ENCODE measurements at regions not wholly inside any gene's neighbourhood (a gene's known extent, or its start where the extent isn't known, plus 50 kb on each side); places are given as distances from the start of the nearest gene placed in this dataset.

DNA sequence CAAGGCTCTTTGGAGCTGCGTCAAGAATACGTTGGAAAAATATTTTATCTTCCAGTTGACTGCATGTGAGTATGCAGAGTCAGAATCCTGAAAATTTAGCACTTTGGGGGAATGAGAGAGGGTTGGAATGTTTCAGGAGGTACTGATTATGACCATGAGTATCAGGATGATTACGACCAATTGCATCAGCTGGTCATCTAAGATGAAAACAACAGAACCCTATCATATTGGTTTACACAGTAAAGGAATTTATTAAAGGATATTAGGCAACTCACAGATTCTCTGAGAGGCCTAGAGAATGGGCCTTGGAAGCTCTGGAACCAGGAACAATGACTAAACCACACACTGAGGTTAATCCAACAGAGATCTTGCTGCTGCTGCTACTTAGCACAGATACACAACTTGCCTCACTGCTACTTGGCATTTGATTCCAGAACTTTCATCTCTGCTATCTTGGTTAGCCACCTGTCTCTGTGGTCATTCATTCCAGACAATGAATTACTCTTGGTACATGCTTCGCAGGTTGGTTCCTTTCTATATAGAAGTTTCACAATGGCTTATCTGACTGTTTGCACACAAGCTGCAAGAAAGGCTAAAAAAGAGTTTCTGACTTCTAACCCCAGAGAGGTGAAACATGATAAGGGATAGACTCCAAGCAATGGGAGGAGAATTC, 68.0 kb upstream of the CTTNBP2 start:
- Histone ChIP-seq H3K4me3 (ENCODE audit: low read length in 2 of 2) (no peak overlapping the region), H3K79me1 (ENCODE audit: low read depth, low read length) (no peaks in the 10 kb centered on the region), H2BK120ac (ENCODE audit: low read depth, low read length) (no peak overlapping the region), H3K4me2 (ENCODE audit: insufficient read depth, low read length, poor library complexity, severe bottlenecking) (no peak overlapping the region), H2BK12ac (ENCODE audit: low read length) (no peak overlapping the region), H3K14ac (ENCODE audit: low read length) (no peak overlapping the region), H3K9me3 (replicated peaks in 1 of 2; ENCODE audit: control insufficient read depth in 2 of 2, insufficient read depth in 1 of 2, low read depth in 1 of 2, low read length in 2 of 2) (no peaks in the 10 kb centered on the region), H4K91ac (ENCODE audit: low read depth, low read length, poor library complexity) (no peak overlapping the region), H2AK5ac (ENCODE audit: low read depth, low read length) (no peak overlapping the region), H2BK15ac (ENCODE audit: low read length) (no peak overlapping the region), H4K8ac (ENCODE audit: low read depth, low read length) (no peak overlapping the region), H2AFZ (ENCODE audit: low read length) (no peak overlapping the region), H3K4me1 (ENCODE audit: control insufficient read depth in 2 of 2, insufficient read depth in 1 of 2, low read depth in 1 of 2, low read length in 2 of 2) (no peaks in the 10 kb centered on the region), H2BK5ac (ENCODE audit: low read length) (no peak overlapping the region), H3K23ac (ENCODE audit: low read depth, low read length, poor library complexity) (no peak overlapping the region), H3K27ac (replicated peaks; ENCODE audit: low read length) (no peak overlapping the region), H3K9ac (ENCODE audit: low read depth, low read length, poor library complexity) (no peak overlapping the region), H3K4ac (ENCODE audit: low read length) (no peak overlapping the region), H3K36me3 (replicated peaks in 1 of 2; ENCODE audit: control insufficient read depth in 2 of 2, insufficient read depth in 2 of 2, low read length in 2 of 2) (no peaks in the 10 kb centered on the region), H3K27me3 (ENCODE audit: control insufficient read depth in 3 of 3, insufficient read depth in 3 of 3, low read depth in 1 of 3, low read length in 3 of 3) (no peaks in the 10 kb centered on the region), H3K18ac (ENCODE audit: low read length) (no peak overlapping the region)
- no CpG with 5 or more reads among the region's 4 CpGs for WGBS, 2 donors (ENCODE audit: extremely low coverage in 2 of 2, insufficient read length in 2 of 2, insufficient replicate concordance in 1 of 2)
- no peak for DNase-seq (ENCODE audit: low spot score)

DNA sequence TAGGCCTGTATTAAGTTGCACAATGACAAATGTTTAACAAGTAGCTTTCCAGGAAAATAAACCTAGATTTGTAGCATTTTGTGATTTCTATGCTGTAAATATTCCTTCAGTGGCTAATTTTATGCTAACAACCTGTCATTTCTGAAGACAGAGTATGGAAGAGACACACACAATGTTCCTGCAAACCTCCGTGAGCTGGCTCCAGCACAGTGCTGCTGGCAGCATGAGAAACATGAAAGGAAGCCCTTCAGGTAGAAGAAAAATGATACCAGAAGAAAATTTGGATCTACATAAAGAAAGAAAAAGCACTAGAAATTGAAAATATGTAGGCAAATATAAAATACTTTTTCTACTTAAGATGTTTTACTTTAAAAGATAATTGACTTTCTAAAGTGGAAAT, 69.5 kb upstream of the CTTNBP2 start:
- H3K9me3 ChIP-seq (replicated peaks in 1 of 2; ENCODE audit: control insufficient read depth in 2 of 2, insufficient read depth in 1 of 2, low read depth in 1 of 2, low read length in 2 of 2), result no peaks in the 10 kb centered on the region
- H3K27me3 ChIP-seq (ENCODE audit: control insufficient read depth in 3 of 3, insufficient read depth in 3 of 3, low read depth in 1 of 3, low read length in 3 of 3), result no peaks in the 10 kb centered on the region
- H2BK120ac ChIP-seq (ENCODE audit: low read depth, low read length), result no peak overlapping the region
- H3K9ac ChIP-seq (ENCODE audit: low read depth, low read length, poor library complexity), result no peak overlapping the region
- no peak overlapping the region for H3K23ac ChIP-seq (ENCODE audit: low read depth, low read length, poor library complexity)
- H3K27ac ChIP-seq (replicated peaks; ENCODE audit: low read length), result no peak overlapping the region
- WGBS, 2 donors (ENCODE audit: extremely low coverage in 2 of 2, insufficient read length in 2 of 2, insufficient replicate concordance in 1 of 2), result no CpG with 5 or more reads among the region's 1 CpG
- DNase-seq (ENCODE audit: low spot score), result no peak
- H2BK15ac ChIP-seq (ENCODE audit: low read length), result no peak overlapping the region
- H3K4me1 ChIP-seq (ENCODE audit: control insufficient read depth in 2 of 2, insufficient read depth in 1 of 2, low read depth in 1 of 2, low read length in 2 of 2), result no peaks in the 10 kb centered on the region
- H2BK12ac ChIP-seq (ENCODE audit: low read length), result no peak overlapping the region
- H3K79me1 ChIP-seq (ENCODE audit: low read depth, low read length), result no peaks in the 10 kb centered on the region
- no peak overlapping the region for H3K4me2 ChIP-seq (ENCODE audit: insufficient read depth, low read length, poor library complexity, severe bottlenecking)
- no peak overlapping the region for H2AFZ ChIP-seq (ENCODE audit: low read length)
- H3K18ac ChIP-seq (ENCODE audit: low read length), result no peak overlapping the region
- no peak overlapping the region for H4K91ac ChIP-seq (ENCODE audit: low read depth, low read length, poor library complexity)
- no peak overlapping the region for H2AK5ac ChIP-seq (ENCODE audit: low read depth, low read length)
- H2BK5ac ChIP-seq (ENCODE audit: low read length), result no peak overlapping the region
- no peak overlapping the region for H3K4me3 ChIP-seq (ENCODE audit: low read length in 2 of 2)
- no peak overlapping the region for H3K14ac ChIP-seq (ENCODE audit: low read length)
- no peak overlapping the region for H4K8ac ChIP-seq (ENCODE audit: low read depth, low read length)
- no peaks in the 10 kb centered on the region for H3K36me3 ChIP-seq (replicated peaks in 1 of 2; ENCODE audit: control insufficient read depth in 2 of 2, insufficient read depth in 2 of 2, low read length in 2 of 2)
- H3K4ac ChIP-seq (ENCODE audit: low read length), result no peak overlapping the region

DNA sequence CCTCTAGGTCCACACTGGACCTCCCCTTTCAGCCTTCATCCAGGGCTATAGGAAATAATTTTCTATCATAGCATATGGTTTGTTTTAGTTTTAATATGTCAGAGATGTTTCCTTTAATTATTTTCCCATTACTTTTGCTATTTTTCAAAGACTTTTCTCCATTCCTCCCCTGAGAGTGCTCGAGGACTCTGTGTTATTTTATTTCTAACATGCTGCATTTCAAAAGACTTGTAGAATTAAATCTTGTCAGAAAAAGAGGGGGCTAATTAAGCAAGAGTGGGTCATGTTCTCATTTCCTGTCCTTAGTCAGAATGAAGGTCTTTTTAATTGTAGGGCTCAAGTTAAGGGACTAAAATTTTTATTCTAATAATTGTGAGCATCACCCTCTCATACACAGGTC, 71.6 kb upstream of the CTTNBP2 start:
- Histone ChIP-seq H2BK120ac (ENCODE audit: low read depth, low read length) (no peak overlapping the region), H2BK12ac (ENCODE audit: low read length) (no peak overlapping the region), H2BK15ac (ENCODE audit: low read length) (no peak overlapping the region), H3K36me3 (replicated peaks in 1 of 2; ENCODE audit: control insufficient read depth in 2 of 2, insufficient read depth in 2 of 2, low read length in 2 of 2) (no peaks in the 10 kb centered on the region), H3K4me2 (ENCODE audit: insufficient read depth, low read length, poor library complexity, severe bottlenecking) (no peak overlapping the region), H3K14ac (ENCODE audit: low read length) (no peak overlapping the region), H3K18ac (ENCODE audit: low read length) (no peak overlapping the region), H3K4me1 (ENCODE audit: control insufficient read depth in 2 of 2, insufficient read depth in 1 of 2, low read depth in 1 of 2, low read length in 2 of 2) (no peaks in the 10 kb centered on the region), H2BK5ac (ENCODE audit: low read length) (no peak overlapping the region), H2AK5ac (ENCODE audit: low read depth, low read length) (no peak overlapping the region), H3K79me1 (ENCODE audit: low read depth, low read length) (no peaks in the 10 kb centered on the region), H2AFZ (ENCODE audit: low read length) (no peak overlapping the region), H3K23ac (ENCODE audit: low read depth, low read length, poor library complexity) (no peak overlapping the region), H4K8ac (ENCODE audit: low read depth, low read length) (no peak overlapping the region), H3K9me3 (replicated peaks in 1 of 2; ENCODE audit: control insufficient read depth in 2 of 2, insufficient read depth in 1 of 2, low read depth in 1 of 2, low read length in 2 of 2) (no peaks in the 10 kb centered on the region), H4K91ac (ENCODE audit: low read depth, low read length, poor library complexity) (no peak overlapping the region), H3K27ac (replicated peaks; ENCODE audit: low read length) (no peak overlapping the region), H3K9ac (ENCODE audit: low read depth, low read length, poor library complexity) (no peak overlapping the region), H3K4me3 (ENCODE audit: low read length in 2 of 2) (no peak overlapping the region), H3K4ac (ENCODE audit: low read length) (no peak overlapping the region), H3K27me3 (ENCODE audit: control insufficient read depth in 3 of 3, insufficient read depth in 3 of 3, low read depth in 1 of 3, low read length in 3 of 3) (no peaks in the 10 kb centered on the region)
- no CpG with 5 or more reads among the region's 1 CpG for WGBS, 2 donors (ENCODE audit: extremely low coverage in 2 of 2, insufficient read length in 2 of 2, insufficient replicate concordance in 1 of 2)
- DNase-seq (ENCODE audit: low spot score), result no peak

DNA sequence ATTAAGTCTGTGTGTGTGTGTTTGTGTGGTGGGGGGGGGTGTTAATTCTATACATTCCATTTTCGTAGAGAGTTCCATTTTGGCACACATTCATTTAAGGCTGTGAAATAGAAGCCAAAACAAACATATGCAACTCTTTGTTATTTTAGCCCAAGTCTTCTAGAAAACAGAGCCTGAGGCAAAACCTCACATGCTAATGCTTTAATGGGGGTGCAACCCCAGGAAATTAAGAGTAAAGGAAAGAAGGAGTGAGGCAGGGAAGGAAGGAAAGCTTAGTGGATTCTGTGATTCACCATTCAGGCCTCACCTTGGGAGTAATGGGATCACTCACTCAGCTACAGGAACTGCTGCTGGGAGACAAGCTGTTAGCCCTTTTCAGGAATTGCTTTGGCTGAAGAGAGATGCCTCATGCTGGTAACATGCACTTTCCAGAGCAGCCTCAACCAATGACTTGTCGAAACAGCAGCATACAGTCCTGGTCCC, 73.0 kb upstream of the CTTNBP2 start:
- H3K4ac ChIP-seq (ENCODE audit: low read length), result no peak overlapping the region
- no peaks in the 10 kb centered on the region for H3K79me1 ChIP-seq (ENCODE audit: low read depth, low read length)
- H3K4me3 ChIP-seq (ENCODE audit: low read length in 2 of 2), result no peak overlapping the region
- no CpG with 5 or more reads among the region's 2 CpGs for WGBS, 2 donors (ENCODE audit: extremely low coverage in 2 of 2, insufficient read length in 2 of 2, insufficient replicate concordance in 1 of 2)
- no peak overlapping the region for H4K91ac ChIP-seq (ENCODE audit: low read depth, low read length, poor library complexity)
- H2BK12ac ChIP-seq (ENCODE audit: low read length), result no peak overlapping the region
- DNase-seq (ENCODE audit: low spot score), result no peak
- H2BK15ac ChIP-seq (ENCODE audit: low read length), result no peak overlapping the region
- H3K14ac ChIP-seq (ENCODE audit: low read length), result no peak overlapping the region
- H3K27ac ChIP-seq (replicated peaks; ENCODE audit: low read length), result no peak overlapping the region
- H3K18ac ChIP-seq (ENCODE audit: low read length), result no peak overlapping the region
- no peak overlapping the region for H3K23ac ChIP-seq (ENCODE audit: low read depth, low read length, poor library complexity)
- H2AK5ac ChIP-seq (ENCODE audit: low read depth, low read length), result no peak overlapping the region
- no peaks in the 10 kb centered on the region for H3K27me3 ChIP-seq (ENCODE audit: control insufficient read depth in 3 of 3, insufficient read depth in 3 of 3, low read depth in 1 of 3, low read length in 3 of 3)
- H2AFZ ChIP-seq (ENCODE audit: low read length), result no peak overlapping the region
- no peak overlapping the region for H4K8ac ChIP-seq (ENCODE audit: low read depth, low read length)
- H3K9me3 ChIP-seq (replicated peaks in 1 of 2; ENCODE audit: control insufficient read depth in 2 of 2, insufficient read depth in 1 of 2, low read depth in 1 of 2, low read length in 2 of 2), result no peaks in the 10 kb centered on the region
- no peak overlapping the region for H3K9ac ChIP-seq (ENCODE audit: low read depth, low read length, poor library complexity)
- H3K36me3 ChIP-seq (replicated peaks in 1 of 2; ENCODE audit: control insufficient read depth in 2 of 2, insufficient read depth in 2 of 2, low read length in 2 of 2), result no peaks in the 10 kb centered on the region
- no peaks in the 10 kb centered on the region for H3K4me1 ChIP-seq (ENCODE audit: control insufficient read depth in 2 of 2, insufficient read depth in 1 of 2, low read depth in 1 of 2, low read length in 2 of 2)
- H2BK120ac ChIP-seq (ENCODE audit: low read depth, low read length), result no peak overlapping the region
- no peak overlapping the region for H3K4me2 ChIP-seq (ENCODE audit: insufficient read depth, low read length, poor library complexity, severe bottlenecking)
- no peak overlapping the region for H2BK5ac ChIP-seq (ENCODE audit: low read length)

Data from neuronal stem cell (in vitro differentiated cells).